GM23248 (cell line): ENCODE measurements at regions not wholly inside any gene's neighbourhood (a gene's known extent, or its start where the extent isn't known, plus 50 kb on each side); places are given as distances from the start of the nearest gene placed in this dataset.
A peak's percentile ranks its signal among the peaks of the same experiment; 100 is the strongest.

Experiments used
- DNase-seq: peaks from one replicate; pipeline ENCODE4 v3.0.0-alpha.2; 2015
- H2AFZ ChIP-seq: fragments of 200-600 bp; sonication (generic); 2 replicates; pipeline ENCODE4 v1.6.1; 2016; ENCODE audit warnings: antibody characterized with exemption
- H3F3A ChIP-seq: fragments of 200-600 bp; sonication (generic); 2 replicates; pipeline ENCODE4 v1.6.1; 2016; ENCODE audit warnings: mild to moderate bottlenecking, antibody characterized with exemption, mixed run types; ENCODE audit not compliant: insufficient read depth
- H3K27ac ChIP-seq: fragments of 200-600 bp; sonication (generic); 2 replicates; pipeline ENCODE4 v1.5.1; 2016; ENCODE audit warnings: mild to moderate bottlenecking
- H3K27me3 ChIP-seq: fragments of 200-600 bp; sonication (generic); replicated peaks from 2 replicates; pipeline ENCODE4 v1.6.1; 2016; ENCODE audit warnings: mild to moderate bottlenecking; ENCODE audit not compliant: insufficient read depth
- H3K36me3 ChIP-seq: fragments of 200-600 bp; sonication (generic); 2 replicates; pipeline ENCODE4 v1.6.1; 2016; ENCODE audit warnings: low read depth, mild to moderate bottlenecking
- H3K4me1 ChIP-seq: fragments of 200-600 bp; sonication (generic); 2 replicates; pipeline ENCODE4 v1.6.1; 2016; ENCODE audit warnings: mild to moderate bottlenecking; ENCODE audit not compliant: insufficient read depth
- H3K4me2 ChIP-seq: fragments of 200-600 bp; sonication (generic); one replicate; pipeline ENCODE4 v1.6.1; 2016; ENCODE audit warnings: mild to moderate bottlenecking; ENCODE audit not compliant: unreplicated experiment
- H3K4me3 ChIP-seq: fragments of 200-600 bp; sonication (generic); 2 replicates; pipeline ENCODE4 v1.5.1; 2016; ENCODE audit warnings: mild to moderate bottlenecking
- H3K79me2 ChIP-seq: fragments of 200-600 bp; sonication (generic); 2 replicates; pipeline ENCODE4 v1.6.1; 2016; ENCODE audit warnings: mild to moderate bottlenecking; ENCODE audit not compliant: insufficient read depth
- H3K9ac ChIP-seq: fragments of 200-600 bp; sonication (generic); 2 replicates; pipeline ENCODE4 v1.6.1; 2016; ENCODE audit warnings: mild to moderate bottlenecking
- H3K9me2 ChIP-seq: fragments of 200-600 bp; sonication (generic); 2 replicates; pipeline ENCODE4 v1.6.1; 2016; ENCODE audit warnings: mixed run types, mild to moderate bottlenecking, moderate library complexity; ENCODE audit not compliant: insufficient read depth
- H3K9me3 ChIP-seq: fragments of 200-600 bp; sonication (generic); one replicate; pipeline ENCODE4 v1.6.1; 2017; ENCODE audit warnings: low read depth
- H4K20me1 ChIP-seq: fragments of 200-600 bp; sonication (generic); 2 replicates; pipeline ENCODE4 v1.6.0; 2016; ENCODE audit not compliant: insufficient read depth
- EZH2 ChIP-seq: fragments of 200-600 bp; sonication (generic); IDR thresholded peaks from 2 replicates; pipeline ENCODE4 v1.6.1; 2018; ENCODE audit warnings: antibody characterized with exemption, mild to moderate bottlenecking; ENCODE audit not compliant: insufficient read depth, poor library complexity, severe bottlenecking
- EZH2phosphoT487 ChIP-seq: fragments of 200-600 bp; sonication (generic); IDR thresholded peaks from 2 replicates; pipeline ENCODE4 v1.6.1; 2018; ENCODE audit warnings: antibody characterized with exemption, moderate library complexity, mild to moderate bottlenecking, low read depth; ENCODE audit not compliant: insufficient read depth
- WGBS, 2 experiments: methylation state at CpG; one replicate each; pipeline ENCODE4 v1.1.6; 2015 to 2017; ENCODE audit warnings: low lambda C conversion rate in 2 of 2, low coverage in 1 of 2; ENCODE audit errors: missing lambda C conversion rate in 2 of 2; 5-methylcytosine and 5-hydroxymethylcytosine counted together
- in situ Hi-C: fragments of 300-500 bp; cut with MboI; formaldehyde crosslinking; loops from 2 replicates; pipeline ENCODE4 v1.15.0; 2020

DNA sequence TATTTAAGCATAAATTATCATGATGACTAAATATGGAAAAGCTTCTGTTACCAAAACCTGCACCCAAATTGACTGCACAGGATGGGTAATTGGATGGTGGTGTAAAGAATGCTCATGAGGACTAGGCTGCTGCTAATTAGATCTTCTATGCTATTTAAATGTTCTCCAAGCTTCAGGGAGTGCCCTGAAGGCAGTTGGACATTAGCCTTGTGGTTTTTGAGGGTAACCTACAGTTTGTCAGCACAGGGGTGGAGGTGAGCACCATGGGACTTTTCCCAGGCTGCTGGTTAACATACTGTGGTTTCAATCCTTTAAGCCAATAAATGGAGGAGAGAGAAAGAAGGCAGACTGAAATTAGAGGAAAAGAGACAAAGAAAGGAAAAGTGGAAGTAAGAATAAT is 145.0 kb downstream of the WIF1 start:
- Histone ChIP-seq H3K27ac (no peak overlapping the region), H3F3A (no peaks in the 10 kb centered on the region), H3K9me3 (no peaks in the 10 kb centered on the region), H3K9me2 (no peaks in the 10 kb centered on the region), H3K27me3 (peaks cover 14% of the 10 kb centered on the region; the same call in 1 of the 2 replicates), H3K9ac (no peak overlapping the region), H4K20me1 (no peaks in the 10 kb centered on the region), H3K4me1 (no peaks in the 10 kb centered on the region), H2AFZ (no peak overlapping the region), H3K36me3 (no peaks in the 10 kb centered on the region), H3K4me3 (no peak overlapping the region), H3K79me2 (no peaks in the 10 kb centered on the region), H3K4me2 (no peak overlapping the region)
- TF ChIP-seq EZH2 (no peak), EZH2phosphoT487 (no peak)
- no peak for DNase-seq
- in situ Hi-C loops = no loop called here

DNA sequence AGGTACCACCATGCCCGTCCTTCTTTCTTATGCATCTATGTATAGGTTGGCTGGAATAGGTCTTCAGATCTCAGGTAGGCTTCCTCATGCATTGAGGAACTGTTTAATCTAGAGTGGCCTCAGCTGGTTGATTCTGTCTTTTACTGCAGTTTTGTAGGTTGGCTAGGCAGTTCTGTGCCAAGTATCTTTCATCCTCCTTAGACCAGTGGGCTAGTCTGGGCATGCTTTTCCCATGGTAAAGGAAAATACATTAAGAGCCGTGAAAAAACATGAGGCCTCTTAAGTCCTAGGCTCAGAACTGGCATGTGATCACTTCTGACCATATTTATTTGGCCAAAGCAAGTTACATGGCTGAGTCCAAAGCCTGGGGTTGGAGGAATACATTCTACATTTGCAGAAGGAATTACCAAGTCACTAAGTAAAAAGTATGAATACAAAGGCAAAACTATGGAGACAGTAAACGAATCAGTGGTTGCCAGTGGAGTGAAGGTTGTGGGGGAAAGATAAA is 137.3 kb downstream of the WIF1 start:
- Histone ChIP-seq H3K27ac (no peak overlapping the region), H3K9me3 (no peaks in the 10 kb centered on the region), H3K27me3 (no peaks in the 10 kb centered on the region; the same call in 1 of the 2 replicates), H3K4me1 (no peaks in the 10 kb centered on the region), H3K9ac (no peak overlapping the region), H3K4me2 (no peak overlapping the region), H3K4me3 (no peak overlapping the region), H3K9me2 (no peaks in the 10 kb centered on the region), H3K36me3 (no peaks in the 10 kb centered on the region), H3K79me2 (no peaks in the 10 kb centered on the region), H4K20me1 (no peaks in the 10 kb centered on the region), H2AFZ (no peak overlapping the region), H3F3A (no peaks in the 10 kb centered on the region)
- in situ Hi-C loops = no loop called here
- TF ChIP-seq EZH2phosphoT487 (no peak), EZH2 (no peak)
- 21 to 25% methylated on average over 3 of the region's 3 CpGs for WGBS, 2 experiments
- DNase-seq = no peak

DNA sequence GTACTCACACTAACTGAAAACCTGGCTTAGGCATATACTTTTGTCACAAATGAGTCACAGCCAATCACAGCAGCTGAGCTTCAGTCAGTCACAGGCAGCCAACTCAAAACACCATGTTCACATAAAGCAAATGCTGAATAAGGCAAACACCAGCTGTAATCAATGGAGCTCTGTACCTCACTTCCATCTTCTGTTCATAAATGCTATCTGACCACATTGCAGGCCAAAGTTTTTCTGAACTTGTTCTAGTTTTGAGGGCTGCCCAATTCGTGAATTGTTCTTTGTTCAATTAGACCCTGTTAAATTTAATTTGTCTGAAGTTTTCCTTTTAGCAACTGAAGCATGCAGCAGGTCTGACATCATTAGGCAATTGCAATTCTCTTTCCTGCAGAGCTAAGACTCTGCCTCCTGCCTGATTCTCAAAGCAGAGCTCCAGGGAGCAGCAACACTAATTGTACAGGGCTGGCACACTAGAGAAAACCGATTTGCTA is 129.9 kb downstream of the WIF1 start:
- H3K9me3 ChIP-seq = no peaks in the 10 kb centered on the region
- no peak overlapping the region for H2AFZ ChIP-seq
- H3K9me2 ChIP-seq = no peaks in the 10 kb centered on the region
- H3K36me3 ChIP-seq = no peaks in the 10 kb centered on the region
- no peak overlapping the region for H3K4me3 ChIP-seq
- no peaks in the 10 kb centered on the region for H3K4me1 ChIP-seq
- H3F3A ChIP-seq = no peaks in the 10 kb centered on the region
- TF ChIP-seq EZH2 (no peak), EZH2phosphoT487 (no peak)
- no peaks in the 10 kb centered on the region for H4K20me1 ChIP-seq
- no peaks in the 10 kb centered on the region; the same call in 1 of the 2 replicates for H3K27me3 ChIP-seq
- 8 to 11% methylated on average over 2 of the region's 2 CpGs for WGBS, 2 experiments
- H3K4me2 ChIP-seq = no peak overlapping the region
- DNase-seq = peak; percentile 25
- in situ Hi-C loops = no loop called here
- no peak overlapping the region for H3K27ac ChIP-seq
- H3K79me2 ChIP-seq = no peaks in the 10 kb centered on the region
- H3K9ac ChIP-seq = no peak overlapping the region

DNA sequence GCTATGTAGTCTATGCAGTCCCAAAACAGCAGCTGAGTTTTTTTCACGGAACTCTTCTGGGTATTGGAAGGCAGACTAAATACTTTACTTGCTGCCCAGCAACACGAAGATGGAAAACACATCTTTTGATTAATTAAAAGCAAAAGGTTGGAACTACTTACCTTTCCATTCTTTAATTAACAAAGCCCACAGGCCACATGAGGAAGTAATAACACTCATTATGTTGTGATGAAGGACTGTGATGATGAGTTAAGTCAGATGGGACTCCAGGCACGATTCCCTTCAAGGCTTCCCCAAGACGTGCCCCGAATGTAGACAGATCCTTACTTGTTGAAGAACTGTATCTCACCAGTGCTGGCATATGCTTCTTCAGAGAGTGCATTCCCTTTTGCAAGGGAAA is 129.0 kb downstream of the WIF1 start:
- H3K27ac ChIP-seq = no peak overlapping the region
- H3K9me3 ChIP-seq = no peaks in the 10 kb centered on the region
- 1 to 4% methylated on average over 5 of the region's 5 CpGs for whole genome bisulfite sequencing, 2 experiments
- H3K9me2 ChIP-seq = no peaks in the 10 kb centered on the region
- H4K20me1 ChIP-seq = no peaks in the 10 kb centered on the region
- no peak overlapping the region for H2AFZ ChIP-seq
- H3F3A ChIP-seq = no peaks in the 10 kb centered on the region
- H3K9ac ChIP-seq = no peak overlapping the region
- no peaks in the 10 kb centered on the region for H3K36me3 ChIP-seq
- no peak overlapping the region for H3K4me3 ChIP-seq
- no peak overlapping the region for H3K4me2 ChIP-seq
- TF ChIP-seq EZH2phosphoT487 = no peak
- no peak for TF ChIP-seq EZH2
- H3K27me3 ChIP-seq = no peaks in the 10 kb centered on the region; the same call in 1 of the 2 replicates
- no peak for DNase-seq
- no peaks in the 10 kb centered on the region for H3K79me2 ChIP-seq
- H3K4me1 ChIP-seq = no peaks in the 10 kb centered on the region
- in situ Hi-C loops = no loop called here

DNA sequence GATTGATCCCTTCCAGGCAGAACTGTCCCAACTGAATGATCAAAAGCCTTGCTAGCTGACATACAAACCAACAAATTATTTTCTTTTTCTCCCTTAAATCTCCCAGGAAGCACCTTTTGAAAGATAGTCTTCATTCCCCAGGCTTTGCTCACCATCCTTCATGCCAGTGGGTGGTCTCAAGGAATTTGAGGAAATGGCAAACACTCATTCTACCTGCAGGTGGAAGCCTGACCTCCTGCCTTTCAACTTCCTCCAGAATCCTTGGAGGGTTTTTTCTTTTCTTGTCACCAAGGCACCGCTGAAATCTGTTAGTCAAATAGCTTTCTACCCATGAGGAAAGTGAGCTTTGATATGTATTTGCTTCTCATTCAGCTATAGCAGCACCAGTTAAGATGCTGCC is 128.5 kb downstream of the WIF1 start:
- in situ Hi-C loops = no loop called here
- no peak overlapping the region for H3K27ac ChIP-seq
- WGBS, 2 experiments = 28 to 36% methylated on average over 1 of the region's 1 CpG

More for the DNA sequence above, 128.5 kb downstream of the WIF1 start:
- H3K4me3 ChIP-seq = no peak overlapping the region
- H3K36me3 ChIP-seq = no peaks in the 10 kb centered on the region
- H3K4me1 ChIP-seq = no peaks in the 10 kb centered on the region
- H2AFZ ChIP-seq = no peak overlapping the region
- H4K20me1 ChIP-seq = no peaks in the 10 kb centered on the region
- H3K9me2 ChIP-seq = no peaks in the 10 kb centered on the region
- no peak for TF ChIP-seq EZH2phosphoT487
- no peak for TF ChIP-seq EZH2
- H3K4me2 ChIP-seq = no peak overlapping the region
- H3K27me3 ChIP-seq = no peaks in the 10 kb centered on the region; the same call in 1 of the 2 replicates
- H3K9me3 ChIP-seq = no peaks in the 10 kb centered on the region
- no peaks in the 10 kb centered on the region for H3K79me2 ChIP-seq
- no peak for DNase-seq
- no peaks in the 10 kb centered on the region for H3F3A ChIP-seq
- H3K9ac ChIP-seq = no peak overlapping the region
